ENCODE measurements at regions not wholly inside any gene's neighbourhood (a gene's known extent, or its start where the extent isn't known, plus 50 kb on each side); places are given as distances from the start of the nearest gene placed in this dataset.
"Not testable (repeated sequence)": the region's sequence is repeated elsewhere in the genome, so short reads cannot be mapped to it uniquely, and the experiment has no call there.

- no peak for DNase-seq (ENCODE audit: low read depth)
Measured at GRCh38 chr12:46627686-46628085, 198.1 kb downstream of the SLC38A4 start.

DNA sequence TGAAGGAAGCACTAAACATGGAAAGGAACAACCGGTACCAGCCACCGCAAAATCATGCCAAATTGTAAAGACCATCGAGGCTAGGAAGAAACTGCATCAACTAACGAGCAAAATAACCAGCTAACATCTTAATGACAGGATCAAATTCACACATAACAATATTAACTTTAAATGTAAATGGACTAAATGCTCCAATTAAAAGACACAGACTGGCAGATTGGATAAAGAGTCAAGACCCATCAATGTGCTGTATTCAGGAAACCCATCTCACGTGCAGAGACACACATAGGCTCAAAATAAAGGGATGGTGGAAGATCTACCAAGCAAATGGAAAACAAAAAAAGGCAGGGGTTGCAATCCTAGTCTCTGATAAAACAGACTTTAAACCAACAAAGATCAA, 206.3 kb downstream of the SLC38A4 start:
- DNase-seq (ENCODE audit: low read depth), result not testable (repeated sequence)

GRCh38 chr12:46617737-46618136, 208.1 kb downstream of the SLC38A4 start:
- not testable (repeated sequence) for DNase-seq (ENCODE audit: low read depth)

- DNase-seq (ENCODE audit: low read depth), result peak; percentile 44
Measured at GRCh38 chr12:46617167-46617566, 208.6 kb downstream of the SLC38A4 start.

DNA sequence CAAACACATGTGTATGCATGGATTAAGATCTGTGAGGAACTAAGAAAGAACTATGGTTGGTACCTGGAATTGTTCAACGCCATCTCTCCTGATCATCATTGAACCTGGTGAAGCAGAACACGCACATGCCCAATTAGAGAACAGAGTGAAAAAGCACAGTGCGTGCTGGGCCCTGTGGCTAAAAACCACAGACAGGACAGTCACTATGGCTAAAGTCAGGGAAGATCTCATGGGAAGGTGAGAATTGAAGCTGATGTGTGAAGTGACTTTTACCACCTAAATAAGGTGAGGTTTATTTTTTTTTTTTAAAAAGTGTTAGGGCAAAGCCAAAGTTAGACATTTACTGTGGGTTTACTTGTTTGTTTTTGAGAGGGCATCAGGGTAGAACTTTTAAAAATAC, 215.0 kb downstream of the SLC38A4 start:
- no peak for DNase-seq (ENCODE audit: low read depth)

DNA sequence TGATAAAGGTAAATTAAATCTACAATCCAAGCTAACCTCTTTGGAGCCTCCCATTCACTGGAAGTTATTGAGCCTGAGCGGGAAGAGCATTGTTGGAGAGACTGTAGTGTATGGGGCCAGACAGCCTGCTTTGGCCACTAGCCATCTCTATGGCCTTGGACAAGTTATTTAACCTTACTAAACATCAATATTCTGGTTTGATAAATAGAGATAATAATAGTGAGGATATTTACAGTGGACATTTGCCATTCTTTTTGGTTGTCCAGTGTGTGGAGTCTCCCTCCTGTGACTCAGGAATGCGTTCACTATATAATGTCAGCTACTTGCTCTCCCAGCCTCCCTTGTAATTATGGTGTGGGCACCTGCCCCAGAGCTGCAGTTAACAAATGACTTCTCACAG, 216.1 kb downstream of the SLC38A4 start:
- DNase-seq (ENCODE audit: low read depth), result no peak

DNA sequence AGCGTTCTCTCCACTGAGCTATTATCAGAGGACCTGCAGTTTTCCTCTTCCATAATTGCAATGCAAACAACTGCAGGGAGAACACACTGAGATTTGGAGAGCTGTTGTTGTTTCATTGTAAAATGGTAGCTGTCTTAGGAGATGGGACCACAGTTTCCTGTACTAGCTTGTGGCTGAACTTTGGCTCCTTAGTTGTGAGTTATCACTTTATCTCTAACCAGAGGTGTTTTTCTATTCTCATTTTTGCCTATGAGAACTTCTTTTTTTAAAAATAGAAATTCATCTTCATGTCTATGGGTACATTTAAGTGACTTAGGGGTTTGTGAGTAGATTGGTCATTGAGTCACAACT, 216.5 kb downstream of the SLC38A4 start:
- DNase-seq (ENCODE audit: low read depth), result no peak

GRCh38 chr12:46608431-46609272, 217.1 kb downstream of the SLC38A4 start:
- peak; percentile 55 for DNase-seq (ENCODE audit: low read depth)

- no peak for DNase-seq (ENCODE audit: low read depth)
Measured at GRCh38 chr12:46604684-46605083, 221.1 kb downstream of the SLC38A4 start.

GRCh38 chr12:46603776-46604456, 221.9 kb downstream of the SLC38A4 start:
- DNase-seq (ENCODE audit: low read depth), result no peak

- DNase-seq (ENCODE audit: low read depth), result no peak
Measured at GRCh38 chr12:46602474-46602873, 223.3 kb downstream of the SLC38A4 start.

GRCh38 chr12:46590991-46591703, 218.6 kb upstream of the SLC38A2 start:
- no peak for DNase-seq (ENCODE audit: low read depth)

GRCh38 chr12:46585854-46586621, 213.5 kb upstream of the SLC38A2 start:
- DNase-seq (ENCODE audit: low read depth), result no peak

DNA sequence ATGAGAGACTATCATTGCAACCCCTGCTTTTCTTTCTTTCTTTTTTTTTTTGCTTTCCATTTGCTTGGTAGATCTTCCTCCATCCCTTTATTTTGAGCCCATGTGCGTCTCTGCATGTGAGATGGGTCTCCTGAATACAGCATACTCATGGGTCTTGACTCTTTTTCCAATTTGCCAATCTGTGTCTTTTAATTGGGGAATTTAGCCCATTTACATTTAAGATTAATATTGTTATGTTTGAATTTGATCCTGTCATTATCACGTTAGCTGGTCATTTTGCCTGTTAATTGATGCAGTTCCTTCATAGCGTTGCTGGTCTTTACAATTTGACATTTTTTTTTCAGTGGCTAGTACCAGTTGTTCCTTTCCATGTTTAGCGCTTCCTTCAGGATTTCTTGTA, 211.5 kb upstream of the SLC38A2 start:
- DNase-seq (ENCODE audit: low read depth), result not testable (repeated sequence)

DNA sequence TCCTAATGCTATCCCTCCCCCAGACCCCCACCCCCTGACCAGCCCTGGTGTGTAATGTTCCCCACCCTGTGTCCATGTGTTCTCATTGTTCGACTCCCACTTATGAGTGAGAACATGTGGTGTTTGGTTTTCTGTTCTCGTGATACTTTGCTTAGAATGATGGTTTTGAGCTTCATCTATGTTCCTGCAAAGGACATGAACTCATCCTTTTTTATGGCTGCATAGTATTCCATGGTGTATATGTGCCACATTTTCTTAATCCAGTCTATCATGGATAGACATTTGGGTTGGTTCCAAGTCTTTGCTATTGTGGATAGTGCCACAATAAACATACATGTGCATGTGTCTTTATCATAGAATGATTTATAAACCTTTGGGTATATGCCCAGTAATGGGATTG, 209.4 kb upstream of the SLC38A2 start:
- DNase-seq (ENCODE audit: low read depth), result not testable (repeated sequence)

DNA sequence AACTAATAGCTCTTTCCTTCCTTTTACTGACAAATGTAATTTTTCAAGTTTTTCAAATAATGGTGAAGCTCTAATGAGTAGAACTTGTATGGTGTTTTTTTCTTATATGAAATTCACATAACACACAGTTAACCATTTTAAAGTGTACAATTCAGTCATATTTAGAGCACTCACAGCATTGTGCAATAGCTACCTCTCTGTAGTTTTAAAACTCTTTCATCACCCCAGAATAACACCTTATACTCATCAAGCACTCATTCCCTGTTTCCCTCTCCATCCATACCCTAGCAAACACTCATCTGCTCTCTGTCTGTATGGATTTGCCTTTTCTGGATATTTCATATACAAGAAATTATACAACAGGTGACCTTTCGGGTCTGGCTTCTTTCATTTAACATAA, 207.9 kb upstream of the SLC38A2 start:
- no peak for DNase-seq (ENCODE audit: low read depth)

- no peak for DNase-seq (ENCODE audit: low read depth)
Measured at GRCh38 chr12:46579474-46579873, 206.9 kb upstream of the SLC38A2 start.

DNA sequence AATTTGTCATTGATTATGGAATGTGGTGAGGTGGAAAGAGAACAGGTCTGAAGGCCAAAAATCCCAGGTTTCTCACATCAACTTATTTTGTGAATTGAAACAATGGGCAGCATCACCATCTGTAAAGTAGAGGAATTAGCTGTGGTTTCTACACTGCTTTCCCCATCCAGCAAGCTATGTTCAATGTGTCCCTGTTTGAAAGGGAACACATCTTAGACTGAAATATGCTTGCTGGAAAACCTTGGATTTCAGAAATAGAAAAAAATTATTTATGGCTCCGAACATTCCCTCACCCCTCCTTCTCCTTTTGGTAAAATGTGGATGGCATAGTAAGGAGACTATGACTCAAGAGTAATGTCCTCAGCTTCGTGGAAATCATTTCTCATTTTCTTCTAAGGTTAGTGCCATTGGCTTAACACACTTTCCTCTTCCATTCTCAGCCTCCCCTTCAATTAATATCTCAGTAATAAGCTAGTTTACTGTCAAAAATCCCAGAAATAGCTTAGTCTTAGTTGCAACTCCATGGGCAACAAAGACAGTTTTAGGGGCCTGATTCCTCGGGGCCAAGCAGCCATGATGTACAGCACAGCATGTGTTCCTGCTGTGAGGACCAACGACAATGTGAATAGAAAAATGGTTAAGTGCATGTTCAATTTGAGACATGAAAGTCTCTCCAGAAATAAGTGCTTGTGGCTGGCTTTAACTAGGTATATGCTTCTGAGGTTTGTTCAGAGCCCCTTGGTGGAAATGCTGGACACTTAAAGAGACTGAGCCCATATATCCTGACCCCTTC, 205.8 kb upstream of the SLC38A2 start:
- no peak for DNase-seq (ENCODE audit: low read depth)

GRCh38 chr12:46577063-46577776, 204.6 kb upstream of the SLC38A2 start:
- DNase-seq (ENCODE audit: low read depth), result no peak

GRCh38 chr12:46574847-46575246, 202.3 kb upstream of the SLC38A2 start:
- DNase-seq (ENCODE audit: low read depth), result no peak
